ENCODE measurements at regions not wholly inside any gene's neighbourhood (a gene's known extent, or its start where the extent isn't known, plus 50 kb on each side); places are given as distances from the start of the nearest gene placed in this dataset.
"Not testable (repeated sequence)": the region's sequence is repeated elsewhere in the genome, so short reads cannot be mapped to it uniquely, and the experiment has no call there.

DNA sequence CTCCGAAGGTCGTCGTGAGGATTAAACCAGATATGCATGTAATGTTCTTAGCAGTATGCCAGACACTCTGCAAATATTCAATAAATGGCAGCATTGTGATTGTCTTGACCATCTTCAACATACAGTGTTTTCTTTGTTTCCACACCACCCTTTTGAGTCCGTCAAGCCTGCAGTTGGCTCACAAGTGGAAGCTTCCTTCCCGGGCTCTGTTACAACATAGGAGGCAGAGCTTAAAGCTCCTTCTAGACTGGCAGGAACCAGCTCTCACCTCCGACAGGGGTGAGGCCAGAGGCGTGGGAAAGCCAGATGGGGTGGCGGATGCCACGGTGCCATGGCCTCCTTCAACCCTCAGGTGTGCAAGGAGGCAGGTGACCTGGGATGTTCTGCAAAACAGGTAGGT, 138.3 kb downstream of the FOXL1 start:
- DNase-seq, result no peak

- DNase-seq, result no peak
Measured at GRCh38 chr16:86718118-86718517, 139.8 kb downstream of the FOXL1 start.

DNA sequence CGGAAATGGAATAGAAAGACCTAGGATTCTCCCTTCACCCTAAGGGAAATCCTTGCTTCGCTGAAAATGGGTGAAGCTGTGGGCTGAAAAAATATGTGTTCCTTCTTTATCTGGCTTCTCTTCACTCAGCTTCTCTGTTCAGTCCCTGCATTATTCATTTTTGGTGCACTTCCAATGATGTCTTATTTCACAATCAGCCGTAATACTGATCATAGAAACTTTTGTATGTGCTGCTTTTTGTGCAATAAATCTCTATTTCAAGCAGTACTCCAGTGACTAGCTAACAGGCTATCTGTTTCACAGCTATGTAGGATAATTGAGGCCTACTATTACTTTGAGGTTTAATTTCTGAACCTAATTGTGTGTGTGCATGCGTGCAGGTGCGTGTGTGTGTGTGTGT, 144.6 kb downstream of the FOXL1 start:
- no peak for DNase-seq

GRCh38 chr16:86723689-86724088, 145.3 kb downstream of the FOXL1 start:
- no peak for DNase-seq

GRCh38 chr16:86725401-86725800, 147.1 kb downstream of the FOXL1 start:
- no peak for DNase-seq

DNA sequence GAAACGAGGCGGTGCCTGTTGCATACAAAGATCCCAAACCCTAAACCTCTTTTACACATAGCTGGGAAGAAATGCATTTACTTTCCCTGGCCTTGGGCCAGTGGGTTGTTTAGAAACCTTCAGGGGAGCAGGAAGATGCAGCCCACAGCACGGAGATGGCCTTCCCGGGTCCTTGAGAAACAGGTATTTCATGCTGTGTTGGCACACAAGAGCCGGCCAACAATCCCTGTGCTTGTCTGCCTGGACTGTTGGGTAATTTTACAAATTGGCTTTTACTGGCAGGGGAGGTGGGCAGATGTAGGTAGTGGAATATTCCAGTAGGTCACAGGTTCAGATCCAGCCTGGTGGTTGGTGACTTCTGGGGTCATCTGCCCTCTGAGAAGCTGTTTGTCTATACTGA, 148.0 kb downstream of the FOXL1 start:
- DNase-seq, result no peak

GRCh38 chr16:86727131-86727530, 148.8 kb downstream of the FOXL1 start:
- DNase-seq, result no peak

DNA sequence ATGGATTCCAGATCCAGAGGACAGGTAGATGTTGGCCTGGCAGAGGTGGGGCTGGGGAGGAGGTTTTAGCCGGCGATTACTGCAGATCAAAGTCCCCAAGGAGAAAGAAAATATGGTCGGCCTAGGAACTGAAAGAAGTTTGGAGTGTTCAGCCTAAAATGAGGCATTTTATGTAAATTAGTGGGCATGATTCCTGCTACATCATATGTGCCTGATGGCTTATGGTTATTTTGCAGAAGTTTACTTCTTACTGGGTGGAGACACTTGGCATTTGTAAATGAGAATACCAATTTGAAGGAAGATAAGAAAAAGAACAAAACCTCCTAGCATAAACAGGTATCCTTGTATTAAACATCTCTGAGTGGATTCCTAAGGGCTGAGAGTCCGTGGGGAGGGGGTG, 149.3 kb downstream of the FOXL1 start:
- DNase-seq, result no peak

- no peak for DNase-seq
Measured at GRCh38 chr16:86729686-86730085, 151.3 kb downstream of the FOXL1 start.

DNA sequence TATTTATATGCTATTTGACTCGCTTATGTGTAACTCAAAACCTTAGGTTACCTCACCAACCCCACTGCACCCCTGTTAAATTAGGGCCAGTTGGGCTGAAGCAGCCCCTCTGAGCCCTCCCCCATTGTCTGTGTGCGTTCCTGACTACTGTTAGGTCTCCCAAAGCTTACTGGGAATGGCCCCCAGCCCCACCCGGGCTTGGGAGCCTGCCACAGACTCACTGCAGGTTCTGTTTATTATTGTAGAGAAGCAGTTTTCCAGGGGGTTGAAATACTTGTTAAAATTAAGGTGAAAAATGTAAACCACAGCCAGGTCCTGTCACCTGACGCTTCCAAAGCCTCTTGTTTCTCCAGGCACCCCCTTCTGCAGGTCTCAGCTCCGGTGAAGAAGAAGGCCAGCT, 151.7 kb downstream of the FOXL1 start:
- DNase-seq, result no peak

- no peak for DNase-seq
Measured at GRCh38 chr16:86730597-86730996, 152.2 kb downstream of the FOXL1 start.

GRCh38 chr16:86732621-86733295, 154.4 kb downstream of the FOXL1 start:
- DNase-seq, result peak; percentile 42

DNA sequence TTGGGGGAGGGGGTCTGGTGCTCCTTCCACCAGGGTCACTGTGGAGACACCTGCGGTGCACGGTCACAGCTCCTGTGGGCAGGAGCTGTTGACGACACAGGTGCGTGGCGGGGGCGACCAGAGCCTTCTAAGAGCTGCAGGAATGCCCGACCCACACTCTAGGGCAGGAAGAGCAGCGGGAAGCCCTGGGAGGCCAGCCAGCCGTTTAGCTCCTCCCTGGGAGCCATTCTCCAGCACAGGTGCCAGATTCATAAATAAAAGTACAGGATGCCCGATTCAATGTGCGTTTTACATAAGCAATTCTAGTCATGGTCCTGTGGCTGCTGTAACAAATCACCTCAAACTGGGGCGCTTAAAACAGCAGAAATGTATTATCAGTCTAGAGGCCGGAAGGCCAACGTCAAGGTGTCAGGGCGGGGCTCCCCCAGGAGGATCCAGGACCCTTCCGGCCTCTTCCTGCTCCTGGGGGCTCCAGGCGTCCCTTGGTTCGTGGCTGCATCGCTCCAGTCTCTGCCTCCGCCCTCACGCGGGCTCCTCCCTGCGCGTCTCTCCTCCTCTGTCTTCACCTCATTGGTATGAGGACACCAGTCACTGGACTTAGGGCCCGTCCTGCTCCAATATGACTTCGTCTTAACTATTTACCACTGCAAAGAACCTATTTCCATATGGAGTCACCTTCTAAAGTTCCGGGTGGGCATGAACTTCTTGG, 155.4 kb downstream of the FOXL1 start:
- DNase-seq, result no peak

DNA sequence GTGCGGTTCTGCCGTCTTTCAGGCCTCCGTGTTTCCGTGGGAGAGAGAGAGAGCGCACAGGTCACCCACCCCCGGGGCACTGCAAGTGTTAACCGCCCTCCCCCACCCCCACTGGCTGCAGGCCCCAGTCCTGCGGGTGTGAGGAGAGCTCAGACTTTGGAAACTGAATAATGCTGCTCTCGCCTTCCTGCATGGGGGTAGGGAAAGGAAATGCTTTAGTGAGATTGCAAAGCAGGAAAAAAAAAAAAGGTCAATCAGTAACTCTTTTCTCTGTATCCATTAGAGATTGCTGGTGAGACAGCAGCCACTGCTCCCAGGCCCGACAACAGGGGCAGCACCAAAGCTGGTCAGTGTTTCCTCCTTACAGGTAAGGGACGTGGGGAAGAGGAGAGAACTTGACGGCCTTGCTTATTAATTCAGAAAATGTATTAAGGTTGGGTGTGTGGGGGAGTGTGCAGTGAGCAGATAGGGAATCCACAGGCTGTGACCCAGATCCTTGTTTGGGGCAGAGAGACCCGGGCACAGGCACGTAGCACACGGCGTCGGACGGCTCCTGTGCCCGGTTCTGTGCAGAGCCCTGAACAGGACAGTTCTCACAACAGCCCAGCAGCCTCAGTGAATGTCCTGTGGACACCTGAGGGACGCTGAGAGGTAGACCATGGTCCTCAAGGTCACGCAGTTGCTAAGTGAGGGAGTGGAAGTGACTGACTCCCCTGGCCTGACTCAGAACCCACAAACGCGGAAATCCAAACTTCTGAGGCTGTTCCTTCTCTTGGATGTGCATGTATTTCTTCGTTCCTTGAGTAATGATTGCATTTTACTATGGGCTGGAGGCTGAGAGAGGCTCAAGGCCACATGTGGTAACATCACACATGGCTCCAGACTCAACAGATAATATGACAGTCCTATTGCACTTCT, 156.5 kb downstream of the FOXL1 start:
- DNase-seq, result peak; percentile 54

GRCh38 chr16:86735727-86736126, 157.4 kb downstream of the FOXL1 start:
- no peak for DNase-seq

DNA sequence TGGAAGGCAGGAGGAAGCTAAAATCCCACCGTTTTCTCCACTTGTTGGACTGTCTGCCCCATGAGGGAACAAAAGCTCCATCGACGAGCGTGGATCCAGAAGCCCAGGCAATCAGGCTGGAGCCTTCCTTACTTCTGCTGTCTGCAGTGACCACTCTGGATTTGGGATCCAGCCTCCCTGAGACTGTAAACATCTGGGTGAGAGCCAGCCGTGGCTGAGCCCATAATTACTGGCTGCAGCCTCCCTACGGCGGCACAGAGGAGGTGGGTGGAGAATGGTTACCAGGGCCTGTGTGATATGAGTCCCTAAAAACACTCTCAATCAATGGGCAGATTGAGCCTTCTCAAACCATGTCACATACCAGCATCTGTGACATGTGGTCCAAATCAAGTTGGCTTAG, 158.2 kb downstream of the FOXL1 start:
- no peak for DNase-seq

DNA sequence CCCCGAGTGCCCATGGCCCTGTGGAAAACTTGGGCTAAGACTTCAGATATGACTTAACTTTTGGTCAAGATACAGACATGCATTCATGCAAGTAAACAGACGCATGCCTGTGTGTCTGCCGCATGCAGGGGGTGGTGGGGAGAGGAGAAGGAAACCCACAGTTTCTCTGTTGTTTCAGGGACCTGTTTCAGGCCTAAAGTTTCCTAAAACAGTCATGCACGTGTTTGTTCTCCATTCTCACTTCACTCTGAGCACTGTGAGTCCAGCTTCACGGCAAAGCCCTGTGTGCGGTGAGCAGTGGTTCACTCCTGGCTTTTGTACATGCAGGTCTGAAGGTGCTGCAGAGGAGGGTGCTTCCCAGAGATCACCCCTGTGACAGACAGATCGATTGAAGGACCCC, 158.7 kb downstream of the FOXL1 start:
- DNase-seq, result no peak

GRCh38 chr16:86738322-86738721, 160.0 kb downstream of the FOXL1 start:
- DNase-seq, result not testable (repeated sequence)

- DNase-seq, result no peak
Measured at GRCh38 chr16:86739178-86739577, 160.8 kb downstream of the FOXL1 start.

DNA sequence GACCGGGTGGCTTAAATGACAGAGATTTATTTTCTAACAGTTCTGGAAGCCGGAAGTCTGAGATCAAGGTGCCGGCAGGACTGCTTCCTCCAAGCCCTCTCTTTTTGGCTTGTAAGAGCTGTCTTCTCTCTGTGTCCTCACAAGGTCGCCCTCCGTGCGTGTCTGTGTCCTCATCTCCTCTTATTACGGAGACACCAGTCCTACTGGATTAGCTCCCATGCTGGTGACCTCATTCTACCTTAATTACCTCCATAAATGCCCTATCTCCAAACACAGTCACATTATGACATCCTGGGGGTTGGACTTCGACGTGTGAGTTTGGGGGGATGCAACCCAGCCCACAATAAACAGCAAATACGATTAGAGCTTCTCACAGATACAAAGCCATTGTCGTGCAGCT, 161.5 kb downstream of the FOXL1 start:
- DNase-seq, result no peak

DNA sequence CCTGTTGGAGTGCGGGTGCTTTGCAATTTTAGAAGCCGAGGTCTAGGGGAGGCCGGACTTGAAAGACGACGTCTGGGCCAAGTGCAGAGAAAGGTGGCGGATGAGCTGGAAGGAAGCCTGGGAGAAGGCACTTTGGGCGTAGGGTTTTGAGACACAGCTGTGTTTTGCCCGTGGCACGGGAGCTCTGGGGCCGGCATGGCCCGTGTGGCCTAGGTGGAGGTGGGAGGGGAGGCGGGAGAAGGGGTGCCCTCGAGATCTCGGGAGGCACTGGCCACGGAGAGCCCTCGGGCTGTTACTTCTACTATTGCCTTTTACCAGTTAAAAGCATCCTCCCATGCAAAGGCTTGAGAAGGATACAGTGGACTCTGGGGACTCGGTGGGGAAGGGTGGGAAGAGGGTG, 161.9 kb downstream of the FOXL1 start:
- no peak for DNase-seq

DNA sequence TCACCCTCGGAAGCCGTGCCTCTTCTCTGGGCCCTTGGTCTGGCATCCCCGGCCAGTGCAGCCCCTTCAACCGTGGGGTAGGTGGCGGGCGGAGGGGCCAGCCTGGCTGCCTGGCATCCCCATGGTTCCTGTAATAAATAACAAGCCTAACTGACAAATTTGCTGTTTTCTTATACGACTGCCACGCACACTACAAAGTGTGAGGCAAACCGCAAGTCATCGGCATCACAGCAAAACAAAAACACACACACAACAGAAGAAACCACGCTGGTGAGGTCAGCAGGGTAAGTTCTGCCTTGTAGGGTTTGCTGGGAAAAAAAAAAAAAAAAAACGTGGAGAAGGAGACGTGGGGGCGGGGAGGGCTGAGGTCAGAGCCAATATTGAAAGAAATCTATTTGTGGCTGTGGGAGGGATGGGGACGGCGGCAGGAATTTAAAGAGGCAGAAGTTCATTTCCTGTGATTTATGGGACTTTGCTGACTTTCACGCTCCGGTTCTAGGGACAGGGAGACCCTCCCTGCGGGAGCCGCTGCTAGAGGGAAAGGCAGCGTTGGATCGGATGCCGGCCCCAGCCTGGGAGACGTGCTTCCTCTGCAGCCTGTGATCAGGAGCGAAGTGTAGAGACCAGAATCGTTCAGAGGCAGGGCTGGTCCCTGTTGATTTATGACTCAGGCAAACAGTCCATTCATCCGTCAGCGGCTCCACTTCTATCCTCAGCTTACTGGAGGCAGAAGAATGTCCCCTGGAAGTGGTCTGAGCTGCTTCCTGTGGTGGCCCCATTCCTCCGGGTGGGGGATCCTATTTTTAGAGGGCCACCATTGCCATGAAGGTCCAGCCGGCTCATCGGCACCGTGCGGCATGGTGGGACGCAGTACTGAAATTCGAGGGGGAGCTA, 162.8 kb downstream of the FOXL1 start:
- peak; percentile 80 for DNase-seq
